ENCODE measurements at regions not wholly inside any gene's neighbourhood (a gene's known extent, or its start where the extent isn't known, plus 50 kb on each side); places are given as distances from the start of the nearest gene placed in this dataset.

- TF ChIP-seq, protein P1, sequence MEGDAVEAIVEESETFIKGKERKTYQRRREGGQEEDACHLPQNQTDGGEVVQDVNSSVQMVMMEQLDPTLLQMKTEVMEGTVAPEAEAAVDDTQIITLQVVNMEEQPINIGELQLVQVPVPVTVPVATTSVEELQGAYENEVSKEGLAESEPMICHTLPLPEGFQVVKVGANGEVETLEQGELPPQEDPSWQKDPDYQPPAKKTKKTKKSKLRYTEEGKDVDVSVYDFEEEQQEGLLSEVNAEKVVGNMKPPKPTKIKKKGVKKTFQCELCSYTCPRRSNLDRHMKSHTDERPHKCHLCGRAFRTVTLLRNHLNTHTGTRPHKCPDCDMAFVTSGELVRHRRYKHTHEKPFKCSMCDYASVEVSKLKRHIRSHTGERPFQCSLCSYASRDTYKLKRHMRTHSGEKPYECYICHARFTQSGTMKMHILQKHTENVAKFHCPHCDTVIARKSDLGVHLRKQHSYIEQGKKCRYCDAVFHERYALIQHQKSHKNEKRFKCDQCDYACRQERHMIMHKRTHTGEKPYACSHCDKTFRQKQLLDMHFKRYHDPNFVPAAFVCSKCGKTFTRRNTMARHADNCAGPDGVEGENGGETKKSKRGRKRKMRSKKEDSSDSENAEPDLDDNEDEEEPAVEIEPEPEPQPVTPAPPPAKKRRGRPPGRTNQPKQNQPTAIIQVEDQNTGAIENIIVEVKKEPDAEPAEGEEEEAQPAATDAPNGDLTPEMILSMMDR (IDR thresholded peaks at IDR 0.05; ENCODE audit: low read depth, low read length), result no peak
- TF ChIP-seq POLR2A (IDR thresholded peaks at IDR 0.05; ENCODE audit: extremely low read depth, insufficient read length) (no peak), MAX (IDR thresholded peaks at IDR 0.05; ENCODE audit: low read depth, low read length) (no peak)
These were observed 68.6 kb upstream of the LHCGR start for GRCh38 chr2:48824116-48824515.

All from NB4 (cell line).